ENCODE measurements at regions not wholly inside any gene's neighbourhood (a gene's known extent, or its start where the extent isn't known, plus 50 kb on each side); places are given as distances from the start of the nearest gene placed in this dataset.

DNA sequence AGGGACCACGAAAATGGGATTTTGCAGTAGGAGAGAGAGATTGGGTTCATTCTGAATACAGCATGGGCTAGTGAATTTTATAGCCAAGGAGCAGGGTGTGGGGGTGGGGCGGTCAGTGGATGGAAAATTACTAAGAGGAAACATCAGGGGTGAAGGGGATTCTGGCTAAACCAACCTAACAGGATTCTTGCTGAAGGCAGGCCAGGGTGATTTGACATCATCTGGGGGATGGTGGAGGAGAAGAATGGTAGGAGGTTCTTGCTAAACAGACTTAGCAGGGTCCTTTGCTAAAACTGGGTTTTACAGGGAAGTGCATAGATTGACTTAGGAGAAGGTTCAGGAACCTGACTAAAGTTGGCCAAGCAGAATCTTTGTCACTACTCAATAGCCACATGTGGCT, 91.9 kb downstream of the DNAAF6 start:
- TF ChIP-seq, protein P1, sequence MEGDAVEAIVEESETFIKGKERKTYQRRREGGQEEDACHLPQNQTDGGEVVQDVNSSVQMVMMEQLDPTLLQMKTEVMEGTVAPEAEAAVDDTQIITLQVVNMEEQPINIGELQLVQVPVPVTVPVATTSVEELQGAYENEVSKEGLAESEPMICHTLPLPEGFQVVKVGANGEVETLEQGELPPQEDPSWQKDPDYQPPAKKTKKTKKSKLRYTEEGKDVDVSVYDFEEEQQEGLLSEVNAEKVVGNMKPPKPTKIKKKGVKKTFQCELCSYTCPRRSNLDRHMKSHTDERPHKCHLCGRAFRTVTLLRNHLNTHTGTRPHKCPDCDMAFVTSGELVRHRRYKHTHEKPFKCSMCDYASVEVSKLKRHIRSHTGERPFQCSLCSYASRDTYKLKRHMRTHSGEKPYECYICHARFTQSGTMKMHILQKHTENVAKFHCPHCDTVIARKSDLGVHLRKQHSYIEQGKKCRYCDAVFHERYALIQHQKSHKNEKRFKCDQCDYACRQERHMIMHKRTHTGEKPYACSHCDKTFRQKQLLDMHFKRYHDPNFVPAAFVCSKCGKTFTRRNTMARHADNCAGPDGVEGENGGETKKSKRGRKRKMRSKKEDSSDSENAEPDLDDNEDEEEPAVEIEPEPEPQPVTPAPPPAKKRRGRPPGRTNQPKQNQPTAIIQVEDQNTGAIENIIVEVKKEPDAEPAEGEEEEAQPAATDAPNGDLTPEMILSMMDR (IDR thresholded peaks at IDR 0.05): no peak
- TF ChIP-seq POLR2A (IDR thresholded peaks at IDR 0.05): no peak

All from adrenal gland (tissue), 5 donors.